Esophagus muscularis mucosa (tissue), 4 donors: ENCODE measurements at regions not wholly inside any gene's neighbourhood (a gene's known extent, or its start where the extent isn't known, plus 50 kb on each side); places are given as distances from the start of the nearest gene placed in this dataset.

Experiments
- CTCF ChIP-seq, 3 experiments: fragments of 200-600 bp in 2 of 3; fragments of 450-650 bp in 1 of 3; sonication (generic) in 2 of 3; IDR thresholded peaks; one replicate each; pipeline ENCODE4 v1.5.1; 2017 to 2019; ENCODE audit warnings: antibody characterized with exemption in 3 of 3, mild to moderate bottlenecking in 2 of 3, moderate library complexity in 1 of 3
- EP300 ChIP-seq: sonication (generic); formaldehyde crosslinking; IDR thresholded peaks from one replicate; pipeline ENCODE4 v1.6.1; 2017; ENCODE audit warnings: antibody characterized with exemption
- POLR2A ChIP-seq: fragments of 450-650 bp; IDR thresholded peaks from one replicate; pipeline ENCODE4 v1.6.1; 2017; ENCODE audit warnings: antibody characterized with exemption, moderate library complexity, mild to moderate bottlenecking, low read depth
- POLR2AphosphoS5 ChIP-seq, 2 donors: sonication (generic); formaldehyde crosslinking; IDR thresholded peaks; one replicate each; pipeline ENCODE4 v1.6.1; 2017; ENCODE audit warnings: antibody characterized with exemption in 2 of 2

- TF ChIP-seq CTCF (IDR thresholded peaks at IDR 0.05) (no peak), POLR2A (no peak), EP300 (no peak), POLR2AphosphoS5 (IDR thresholded peaks at IDR 0.05) (no peak)
These were observed 384.0 kb upstream of the FZD8 start for GRCh38 chr10:36026081-36026480.
